ENCODE measurements at regions not wholly inside any gene's neighbourhood (a gene's known extent, or its start where the extent isn't known, plus 50 kb on each side); places are given as distances from the start of the nearest gene placed in this dataset.
"Not testable (repeated sequence)": the region's sequence is repeated elsewhere in the genome, so short reads cannot be mapped to it uniquely, and the experiment has no call there.

DNA sequence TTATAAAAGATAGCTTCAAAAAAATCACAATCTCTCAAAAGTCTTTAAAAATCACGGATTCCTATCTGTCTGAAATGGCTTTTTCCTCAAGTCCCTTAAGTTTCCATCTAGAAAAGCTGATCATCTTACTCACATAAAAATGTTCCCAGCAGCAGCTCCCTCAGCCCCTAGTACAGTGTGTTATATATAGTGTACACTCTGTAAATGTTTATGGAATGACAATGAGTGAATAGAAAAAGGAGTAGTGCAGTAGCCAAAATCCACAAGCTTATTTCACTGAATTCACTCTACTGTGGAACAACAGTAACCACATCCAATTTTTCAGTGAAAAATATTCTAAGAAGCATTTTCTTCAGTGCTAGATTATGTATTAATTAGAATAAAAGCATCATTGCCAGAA, 609.4 kb downstream of the DTWD2 start:
- no peak for DNase-seq (ENCODE audit: low spot score)

DNA sequence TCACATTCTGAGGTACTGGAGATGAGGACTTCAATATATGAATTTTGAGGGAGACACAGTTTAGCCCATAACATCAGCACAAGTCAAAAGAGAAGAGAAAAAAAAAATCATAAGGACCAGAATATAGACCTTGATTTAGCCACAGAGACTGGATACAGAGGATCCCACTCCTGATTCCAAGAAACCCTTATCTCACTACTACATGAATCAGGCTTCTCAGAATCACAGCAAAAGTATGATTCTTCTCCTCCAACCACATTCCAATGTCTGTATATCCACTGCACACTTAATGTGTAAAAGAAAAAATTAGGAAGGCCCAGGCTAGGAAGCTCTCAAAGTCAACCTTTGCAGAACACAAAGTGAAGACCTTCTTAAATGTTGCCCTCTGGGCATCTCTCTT, 610.9 kb downstream of the DTWD2 start:
- DNase-seq (ENCODE audit: low spot score) = no peak

DNA sequence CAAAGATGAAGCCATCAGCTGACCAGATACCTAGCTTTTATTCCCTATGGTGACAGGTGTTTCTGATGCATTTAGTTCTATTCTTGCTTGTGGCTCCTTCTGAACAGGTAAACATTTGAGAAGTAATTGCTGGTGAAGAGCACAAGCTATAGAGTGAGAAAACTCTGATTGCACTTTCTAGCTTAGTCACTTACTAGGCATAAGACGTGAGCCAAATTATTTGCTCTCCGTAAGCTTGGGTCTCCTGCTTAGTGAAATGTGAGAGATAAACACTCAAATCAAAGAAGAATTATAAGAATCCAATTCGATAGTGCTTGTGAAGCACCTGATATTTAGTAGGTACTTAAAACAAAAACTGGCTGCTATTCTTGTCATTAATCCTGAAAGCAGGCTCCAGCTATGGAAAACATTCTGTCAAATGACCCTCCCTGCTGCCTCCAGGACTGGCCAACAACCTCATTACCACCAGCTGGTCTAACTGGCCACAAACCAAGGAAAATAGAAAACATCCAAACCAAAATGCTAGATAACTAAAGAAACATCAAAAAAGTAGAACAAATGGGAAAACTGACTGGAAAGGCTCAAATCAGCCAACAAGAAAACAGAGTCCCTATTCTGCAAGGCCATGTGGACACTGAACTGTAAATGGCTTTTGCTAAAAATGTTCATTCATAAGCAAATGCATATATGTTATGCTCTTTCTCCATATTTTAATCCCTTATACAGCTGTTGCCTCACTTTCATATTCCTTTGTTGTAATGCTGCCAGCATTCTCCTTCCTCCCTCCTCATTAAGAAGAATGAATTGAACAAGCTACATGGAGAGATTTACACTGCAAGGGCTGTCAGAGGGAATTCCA, 616.1 kb downstream of the DTWD2 start:
- DNase-seq (ENCODE audit: low spot score) = peak; percentile 6

- no peak for DNase-seq (ENCODE audit: low spot score)
Observed at GRCh38 chr5:118366429-118366828, 621.9 kb downstream of the DTWD2 start.

GRCh38 chr5:118365718-118366117, 622.6 kb downstream of the DTWD2 start:
- DNase-seq (ENCODE audit: low spot score) = no peak

- DNase-seq (ENCODE audit: low spot score) = no peak
Observed at GRCh38 chr5:118354797-118355196, 633.5 kb downstream of the DTWD2 start.

DNA sequence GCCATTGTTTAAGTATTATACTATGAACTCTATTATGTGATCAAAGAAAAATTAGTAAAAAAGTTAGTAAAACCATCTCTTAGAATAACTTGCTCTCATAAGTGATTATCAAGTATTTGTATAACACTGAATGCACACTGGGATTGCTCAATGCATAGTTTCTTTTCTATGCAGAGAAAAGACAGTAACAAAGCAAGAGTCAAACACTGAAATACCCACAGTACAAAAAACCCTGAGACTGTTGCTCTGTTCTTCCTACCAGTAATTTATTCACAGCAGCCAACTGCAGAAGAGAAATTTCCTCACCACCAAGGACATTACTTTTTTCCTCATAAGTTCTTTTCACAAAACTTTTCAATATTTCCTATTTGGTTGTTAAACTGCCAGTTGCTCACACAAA, 634.4 kb downstream of the DTWD2 start:
- DNase-seq (ENCODE audit: low spot score) = peak; percentile 22

GRCh38 chr5:118336468-118336867, 651.9 kb downstream of the DTWD2 start:
- DNase-seq (ENCODE audit: low spot score) = no peak

GRCh38 chr5:118327389-118327788, 661.0 kb downstream of the DTWD2 start:
- no peak for DNase-seq (ENCODE audit: low spot score)

DNA sequence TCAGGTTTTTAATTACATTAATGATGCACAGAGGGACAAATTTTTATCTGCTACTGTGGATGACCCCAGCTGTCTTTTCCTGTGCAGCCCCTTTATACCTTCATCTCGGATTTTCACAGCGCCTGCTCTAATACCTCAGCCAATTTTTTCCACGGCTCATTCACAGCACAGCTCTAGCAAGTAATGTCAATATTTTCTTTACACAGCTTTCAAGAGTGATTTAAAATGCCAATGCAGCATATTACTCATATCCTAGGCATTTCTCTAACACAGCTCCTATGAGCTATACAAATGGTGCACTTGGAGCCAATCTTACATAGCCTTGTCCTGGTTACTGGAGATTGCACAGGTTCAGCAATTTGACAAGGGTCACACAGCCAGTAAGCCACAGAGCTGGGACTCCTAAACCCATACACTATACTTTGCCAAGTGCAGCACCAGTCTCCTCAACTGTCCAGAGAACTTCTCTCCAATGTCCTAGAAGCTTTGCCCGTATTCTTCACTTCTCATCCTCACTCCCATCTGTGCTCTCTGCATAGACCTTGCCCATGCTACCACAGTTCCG, 661.8 kb downstream of the DTWD2 start:
- no peak for DNase-seq (ENCODE audit: low spot score)

DNA sequence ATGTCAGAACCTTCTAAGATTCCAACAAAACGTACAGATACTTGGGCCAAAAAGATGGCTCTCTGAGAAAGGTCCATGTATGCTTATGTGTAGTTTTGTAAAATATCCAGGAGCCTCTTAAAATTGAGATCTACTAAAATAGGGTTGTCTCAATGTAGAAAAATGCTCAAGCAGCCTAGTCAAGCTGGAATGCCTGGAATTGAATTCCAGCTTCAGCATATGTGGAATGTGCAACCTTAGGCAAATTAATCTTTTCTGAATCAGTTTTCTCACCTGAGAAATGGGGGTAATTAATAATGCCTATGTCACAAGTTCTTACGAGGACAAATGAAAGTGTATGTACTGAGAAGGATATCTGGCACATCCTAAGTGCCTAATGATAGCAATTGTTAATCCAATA, 662.4 kb downstream of the DTWD2 start:
- DNase-seq (ENCODE audit: low spot score) = no peak

- not testable (repeated sequence) for DNase-seq (ENCODE audit: low spot score)
Observed at GRCh38 chr5:118323723-118324122, 664.6 kb downstream of the DTWD2 start.

DNA sequence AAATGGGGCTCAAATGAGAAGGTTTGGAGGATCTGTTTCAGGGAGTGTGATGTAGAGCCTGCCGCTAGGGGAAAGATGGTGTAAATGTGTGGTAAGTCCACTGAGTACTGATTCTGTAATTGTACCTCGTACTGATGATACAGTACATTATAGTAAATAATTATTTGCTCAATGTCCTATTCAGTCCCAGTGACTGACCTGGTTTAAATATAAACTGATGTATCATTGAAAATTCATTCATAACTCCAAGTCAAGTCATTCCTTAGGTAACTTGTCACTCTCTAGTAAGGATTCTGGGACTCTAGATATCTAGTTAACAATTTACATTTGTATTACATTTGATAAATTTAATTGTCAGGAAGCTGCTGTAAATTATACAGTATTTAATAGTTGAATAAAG, 667.3 kb downstream of the DTWD2 start:
- DNase-seq (ENCODE audit: low spot score) = no peak

DNA sequence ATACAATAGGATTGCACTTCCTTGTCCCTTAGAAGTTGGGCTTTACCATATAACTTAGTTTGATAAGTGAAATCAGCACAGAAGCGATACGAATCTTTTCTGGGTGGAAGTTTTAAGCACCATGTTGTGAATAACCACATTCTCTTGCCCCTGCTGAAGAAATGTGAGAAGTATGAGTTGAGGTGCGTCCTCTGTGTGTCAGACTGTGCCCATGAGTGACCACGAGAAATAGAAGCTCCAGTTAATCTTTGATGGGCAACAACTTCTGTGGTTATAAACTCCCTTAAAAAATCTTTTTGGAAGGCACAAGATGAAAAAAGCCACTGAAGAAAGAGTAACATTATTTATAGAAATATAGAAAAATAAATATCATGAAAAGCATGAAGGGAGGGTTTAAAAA, 668.2 kb downstream of the DTWD2 start:
- no peak for DNase-seq (ENCODE audit: low spot score)

- DNase-seq (ENCODE audit: low spot score) = no peak
Observed at GRCh38 chr5:118314931-118315330, 673.4 kb downstream of the DTWD2 start.

DNA sequence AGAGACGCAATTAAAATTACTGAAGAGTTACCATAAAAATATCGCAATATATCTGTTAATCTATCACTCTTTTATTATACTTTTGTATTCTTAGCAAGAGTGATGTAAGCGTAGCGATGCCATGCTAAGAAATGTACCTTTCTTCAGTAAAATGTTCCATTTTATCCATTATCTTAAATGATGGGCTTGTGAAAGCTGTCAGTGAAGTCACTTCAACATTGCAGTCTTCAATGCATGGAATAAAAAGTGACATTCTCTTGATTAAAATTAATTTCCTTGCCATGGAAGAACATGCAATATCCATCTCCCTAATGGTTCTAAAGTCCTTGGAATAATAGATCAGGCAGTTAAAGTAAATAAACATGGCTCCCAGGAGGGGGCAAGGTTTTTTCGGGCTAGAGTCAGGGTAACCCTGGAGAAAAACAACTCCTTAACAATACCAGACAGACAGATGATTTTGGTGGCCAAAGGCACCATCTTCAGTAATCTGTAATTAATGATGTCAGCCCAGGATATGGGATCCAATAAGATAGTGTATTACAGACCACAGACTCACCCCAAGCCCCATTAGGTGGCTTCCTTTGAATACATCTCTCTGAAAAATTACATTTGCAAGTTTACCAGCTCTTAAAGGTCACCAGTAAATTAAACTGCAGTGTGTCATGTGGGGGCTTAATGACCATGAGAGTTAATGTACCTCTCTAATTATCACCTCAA, 677.1 kb downstream of the DTWD2 start:
- no peak for DNase-seq (ENCODE audit: low spot score)

- DNase-seq (ENCODE audit: low spot score) = no peak
Observed at GRCh38 chr5:118310401-118310800, 677.9 kb downstream of the DTWD2 start.

- no peak for DNase-seq (ENCODE audit: low spot score)
Observed at GRCh38 chr5:118303296-118303695, 685.1 kb downstream of the DTWD2 start.

GRCh38 chr5:118302786-118303185, 685.6 kb downstream of the DTWD2 start:
- no peak for DNase-seq (ENCODE audit: low spot score)

DNA sequence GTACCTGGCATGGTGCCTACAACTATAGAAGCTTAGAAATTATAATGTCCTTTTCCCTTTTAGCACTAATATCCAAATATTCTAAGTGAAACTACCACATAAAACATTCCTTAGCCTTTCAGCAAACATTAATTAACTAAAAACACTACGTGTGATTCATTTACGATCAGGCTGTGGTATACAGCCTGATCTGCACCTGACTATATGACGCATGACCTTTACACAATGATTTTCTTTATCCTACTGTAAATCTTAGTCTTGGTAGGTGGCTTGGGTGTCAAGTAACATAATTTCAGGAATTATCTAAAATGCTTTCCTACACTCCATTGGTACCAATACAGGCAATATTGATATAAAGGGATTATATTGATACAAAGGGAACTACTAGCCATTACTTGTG, 686.7 kb downstream of the DTWD2 start:
- DNase-seq (ENCODE audit: low spot score) = no peak

GRCh38 chr5:118295045-118295444, 693.3 kb downstream of the DTWD2 start:
- no peak for DNase-seq (ENCODE audit: low spot score)

GRCh38 chr5:118293378-118293777, 695.0 kb downstream of the DTWD2 start:
- DNase-seq (ENCODE audit: low spot score) = no peak

DNA sequence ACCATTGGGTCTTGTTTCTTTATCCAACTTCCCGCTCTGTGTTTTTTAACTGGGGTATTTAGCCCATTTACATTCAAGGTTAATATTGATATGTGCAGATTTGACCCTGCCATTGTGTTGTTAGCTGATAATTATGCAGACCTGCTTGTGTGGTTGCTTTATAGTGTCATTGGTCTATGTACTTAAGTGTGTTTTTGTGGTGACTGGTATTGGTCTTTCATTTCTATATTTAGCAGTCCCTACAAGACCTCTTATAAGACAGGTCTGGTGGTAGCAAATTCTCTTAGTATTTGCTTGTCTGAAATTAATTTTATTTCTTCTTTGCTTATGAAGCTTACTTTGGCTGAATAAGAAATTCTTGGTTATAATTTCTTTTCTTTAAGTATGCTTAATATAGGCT, 698.1 kb downstream of the DTWD2 start:
- DNase-seq (ENCODE audit: low spot score) = no peak

Data from pons (tissue), 1 donor.